K562 (cell line): ENCODE measurements at regions not wholly inside any gene's neighbourhood (a gene's known extent, or its start where the extent isn't known, plus 50 kb on each side); places are given as distances from the start of the nearest gene placed in this dataset.

Experiments
- ATAC-seq: fragments of 200-7000 bp; cut with Tn5 transposase; 3 replicates; pipeline ENCODE4 v1.9.1; 2020; ENCODE audit warnings: moderate library complexity
- BruUV-seq: library from RNA; stranded (reverse); fragments of 400-500 nt; replicated peaks from 2 replicates; lab custom pipeline; 2021; lab: Mats Ljungman, UMichigan
- CTCF ChIA-PET: fragments of 300-600 bp; formaldehyde crosslinking; extraction: SDS; loops from one replicate; lab custom pipeline; 2021; ENCODE audit warnings: low intra/inter-chr PET ratio; lab: Yijun Ruan, JAX
- POLR2A ChIA-PET: fragments of 300-600, 350-650 bp; sonication (Branson Sonifier 250); formaldehyde crosslinking; extraction: SDS; loops from one replicate; lab custom pipeline; 2021; ENCODE audit warnings: antibody characterized with exemption, inconsistent platforms; lab: Yijun Ruan, JAX
- DNase-seq, 4 experiments: peaks; one replicate each; pipeline versions ENCODE4 v3.0.0 to v3.0.0-alpha.2; 2011 to 2018; ENCODE audit warnings: low spot score in 3 of 4, mixed read lengths in 3 of 4; ENCODE audit errors: extremely low read depth in 1 of 4
- FAIRE-seq: peaks from 2 replicates; lab custom pipeline; 2011; peaks lifted over from hg19 to GRCh38; lab: Jason Lieb, UNC
- H2AFZ ChIP-seq: 2 replicates; pipeline ENCODE4 v1.6.0; 2011; ENCODE audit warnings: low read depth, low read length, control low read depth, inconsistent platforms
- H3K27ac ChIP-seq: fragments of 200-600 bp; 3 replicates; pipeline ENCODE4 v1.8.0; 2011; ENCODE audit warnings: low read depth, mild to moderate bottlenecking, control low read depth, inconsistent platforms, low read length, moderate library complexity, mixed read lengths; ENCODE audit errors: extremely low read depth
- H3K27me3 ChIP-seq, 2 experiments: fragments of 300-600 bp in 1 of 2; 2 replicates in 1 of 2; 3 replicates in 1 of 2; pipeline versions ENCODE4 v1.6.0 to v1.8.0; 2011; ENCODE audit warnings: inconsistent platforms in 2 of 2, low read length in 2 of 2, mild to moderate bottlenecking in 1 of 2, mixed read lengths in 1 of 2, moderate library complexity in 1 of 2; ENCODE audit not compliant: control insufficient read depth in 2 of 2, insufficient read depth in 2 of 2
- H3K36me3 ChIP-seq: fragments of 300-600 bp; 3 replicates; pipeline ENCODE4 v1.8.0; 2011; ENCODE audit warnings: mild to moderate bottlenecking, low read length, inconsistent platforms; ENCODE audit not compliant: control insufficient read depth, insufficient read depth
- H3K4me1 ChIP-seq, 2 experiments: fragments of 200-600 bp in 1 of 2; replicated peaks in 1 of 2; 2 replicates in 1 of 2; 3 replicates in 1 of 2; pipeline versions ENCODE4 v1.5.1 to v1.8.0; 2011; ENCODE audit warnings: inconsistent platforms in 2 of 2, low read length in 2 of 2, mild to moderate bottlenecking in 1 of 2, mixed read lengths in 1 of 2, moderate library complexity in 1 of 2; ENCODE audit not compliant: control insufficient read depth in 2 of 2, insufficient read depth in 2 of 2
- H3K4me2 ChIP-seq: 2 replicates; pipeline ENCODE4 v1.6.1; 2011; ENCODE audit warnings: low read length, control low read depth, inconsistent platforms, mixed read lengths; ENCODE audit not compliant: insufficient read depth
- H3K4me3 ChIP-seq: fragments of 200-600 bp; sonication (generic), shearing (Covaris generic); 2 replicates; pipeline ENCODE4 v1.5.1; 2016; ENCODE audit warnings: control low read depth, inconsistent platforms
- H3K79me2 ChIP-seq: fragments of 200-600 bp; 3 replicates; pipeline ENCODE4 v1.8.0; 2011; ENCODE audit warnings: low read length, inconsistent platforms; ENCODE audit not compliant: control insufficient read depth, insufficient read depth
- H3K9ac ChIP-seq, 2 experiments: 2 replicates each; pipeline versions ENCODE4 v1.6.0 to v1.6.1; 2011; ENCODE audit warnings: low read depth in 2 of 2, low read length in 2 of 2, control low read depth in 1 of 2, inconsistent platforms in 1 of 2, mild to moderate bottlenecking in 1 of 2, mixed read lengths in 1 of 2; ENCODE audit not compliant: insufficient read depth in 1 of 2
- H3K9me1 ChIP-seq: one replicate; pipeline ENCODE4 v1.6.0; 2011; ENCODE audit warnings: inconsistent platforms, mild to moderate bottlenecking, low read length, moderate library complexity; ENCODE audit not compliant: control insufficient read depth, insufficient read depth
- H3K9me3 ChIP-seq: replicated peaks from 2 replicates; pipeline ENCODE4 v1.5.1; 2011; ENCODE audit warnings: low read depth, low read length, inconsistent platforms; ENCODE audit not compliant: control insufficient read depth, insufficient read depth
- H4K20me1 ChIP-seq: replicated peaks from 2 replicates; pipeline ENCODE4 v1.6.1; 2011; ENCODE audit warnings: low read length, inconsistent platforms, mixed read lengths; ENCODE audit not compliant: control insufficient read depth, insufficient read depth
- SMAD4 ChIP-seq: fragments of 250-450 bp; sonication (Bioruptor Pico); conservative IDR thresholded peaks from 2 replicates; pipeline ENCODE4 v1.8.0; 2021; ENCODE audit warnings: inconsistent platforms, mild to moderate bottlenecking, moderate library complexity
- SRSF3 ChIP-seq: fragments of 200-400 bp; formaldehyde crosslinking; IDR thresholded peaks from 2 replicates; pipeline ENCODE4 v1.6.1; 2016; ENCODE audit warnings: mild to moderate bottlenecking, low read length, moderate library complexity; ENCODE audit not compliant: insufficient read depth
- TAF1 ChIP-seq: IDR thresholded peaks from 2 replicates; pipeline ENCODE4 v1.6.1; 2011; ENCODE audit warnings: mild to moderate bottlenecking, low read length, moderate library complexity; ENCODE audit not compliant: insufficient read depth, control insufficient read depth, severe bottlenecking; ENCODE audit errors: extremely low read depth
- ZFP30 ChIP-seq: fragments of 250-450 bp; sonication (Bioruptor Pico); IDR thresholded peaks from 2 replicates; pipeline ENCODE4 v1.8.0; 2022; ENCODE audit warnings: moderate library complexity, mild to moderate bottlenecking, inconsistent platforms, borderline replicate concordance
- ZNF197 ChIP-seq: fragments of 200-800 bp; sonication (Bioruptor generic); IDR thresholded peaks from 2 replicates; pipeline ENCODE4 v1.6.1; 2016; ENCODE audit warnings: low read depth, missing genetic modification characterization, missing compliant biosample characterization
- WGBS: fragments of 100-300 bp; shearing (Covaris generic); methylation state at CpG from one replicate; pipeline ENCODE4 v1.1.6; 2016; ENCODE audit warnings: low coverage, mixed read lengths; ENCODE audit not compliant: insufficient coverage; ENCODE audit errors: missing lambda C conversion rate; 5-methylcytosine and 5-hydroxymethylcytosine counted together
- in situ Hi-C: fragments of 300-500 bp; cut with MboI; formaldehyde crosslinking; loops from 4 replicates; pipeline ENCODE4 v1.15.0; 2018; ENCODE audit warnings: inconsistent platforms, mixed read lengths
- intact Hi-C: fragments of 100-400 bp; cut with micrococcal nuclease; formaldehyde crosslinking; loops from 2 replicates; pipeline ENCODE4 v1.14.2; 2022

DNA sequence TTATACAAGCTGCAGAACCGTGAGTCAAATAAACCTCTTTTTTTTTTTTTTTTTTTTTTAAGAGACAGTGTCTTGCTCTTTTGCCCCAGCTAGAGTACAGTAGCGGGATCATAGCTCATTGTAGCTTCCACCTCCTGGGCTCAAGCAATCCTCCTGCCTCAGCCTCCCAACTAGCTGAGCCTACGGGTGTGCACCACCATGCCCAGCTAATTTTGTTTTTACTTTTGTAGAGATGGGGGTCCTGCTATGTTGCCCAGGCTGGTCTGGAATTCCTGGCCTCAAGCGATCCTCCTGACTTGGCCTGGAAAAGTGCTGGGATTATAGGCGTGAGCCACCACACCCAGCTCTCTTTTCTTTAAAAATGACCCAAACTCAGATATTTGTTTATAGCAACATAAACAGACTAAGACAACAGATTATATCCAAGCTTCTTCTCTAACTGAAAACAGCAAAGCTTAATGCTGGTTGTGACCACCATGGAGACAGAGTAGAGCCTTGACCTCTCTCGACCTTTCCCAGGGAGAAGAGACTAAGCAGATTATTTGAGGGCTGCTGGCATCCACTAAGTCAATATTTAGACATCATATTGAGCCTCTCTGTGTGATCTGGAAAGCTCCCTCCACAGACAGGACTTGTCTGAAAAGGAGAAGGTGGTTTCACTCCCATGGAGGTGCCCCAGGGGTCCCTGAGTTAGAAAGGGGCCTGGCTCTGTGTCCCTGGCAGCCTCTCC, 150.0 kb downstream of the KCTD15 start:
- ATAC-seq (no peak), FAIRE-seq (no peak), DNase-seq (no peak)
- no peaks in the 10 kb centered on the region for H3K79me2 ChIP-seq
- H3K27me3 ChIP-seq, result peaks cover 0 to 23% of the 10 kb centered on the region in 2 experiments; a peak in 3 of 5 replicates
- 3% methylated on average over 5 of the region's 6 CpGs for WGBS
- POLR2A ChIA-PET, result interaction anchor here (0.6 to 1.6 kb wide), 3 partner anchors 52 to 749 kb away, joined by 3 to 5 read pairs (median 3); no protein-coding TSS in a partner anchor
- no peak overlapping the region for H3K4me3 ChIP-seq
- H4K20me1 ChIP-seq, result no peaks in the 10 kb centered on the region
- no peaks in the 10 kb centered on the region for H3K36me3 ChIP-seq
- no peak for TF ChIP-seq TAF1
- no peak for TF ChIP-seq SRSF3
- no peak for TF ChIP-seq SMAD4 (CRISPR knock-in tag)
- no peak for TF ChIP-seq ZFP30 (CRISPR knock-in tag)
- no peak for TF ChIP-seq ZNF197 (CRISPR knock-in tag)
- in situ Hi-C loops (no loop called here), intact Hi-C loops (no loop called here)
- H3K27ac ChIP-seq, result no peak overlapping the region
- H2AFZ ChIP-seq, result no peak overlapping the region
- no peak overlapping the region for H3K4me2 ChIP-seq
- no peaks in the 10 kb centered on the region; a peak in 1 of 5 replicates for H3K4me1 ChIP-seq
- CTCF ChIA-PET, result no interaction called here
- no peaks in the 10 kb centered on the region for H3K9me1 ChIP-seq
- H3K9ac ChIP-seq, result no peak overlapping the region
- H3K9me3 ChIP-seq, result no peaks in the 10 kb centered on the region
- no TSS peak for BruUV-seq
